ENCODE measurements at regions not wholly inside any gene's neighbourhood (a gene's known extent, or its start where the extent isn't known, plus 50 kb on each side); places are given as distances from the start of the nearest gene placed in this dataset.

- Mint-ChIP-seq H3K27ac (no peak overlapping the region), H3K4me3 (no peak overlapping the region), H3K4me1 (no peaks in the 10 kb centered on the region), H3K9me3 (no peaks in the 10 kb centered on the region), H3K27me3 (ENCODE audit: insufficient read depth) (no peaks in the 10 kb centered on the region), H3K36me3 (ENCODE audit: low read depth) (no peaks in the 10 kb centered on the region)
- no peak for TF ChIP-seq CTCF (conservative IDR thresholded peaks at IDR 0.05)
- no peaks in the 10 kb centered on the region for H3K36me3 ChIP-seq (ENCODE audit: control insufficient read depth, insufficient read depth, low read length)
- no peak overlapping the region for H3K27ac ChIP-seq (ENCODE audit: low read depth, low read length)
- DNase-seq = no peak
- H3K9me3 ChIP-seq (ENCODE audit: control insufficient read depth, low read length) = no peaks in the 10 kb centered on the region
- H3K4me3 ChIP-seq (ENCODE audit: low read length) = no peak overlapping the region
- no peaks in the 10 kb centered on the region for H3K27me3 ChIP-seq (ENCODE audit: control insufficient read depth, insufficient read depth, low read length, poor library complexity, severe bottlenecking)
- no peaks in the 10 kb centered on the region for H3K4me1 ChIP-seq (ENCODE audit: control insufficient read depth, insufficient read depth, low read length)
- WGBS, 2 experiments (ENCODE audit: insufficient coverage in 1 of 2, insufficient read length in 1 of 2) = 92 to 100% methylated on average over 2 of the region's 2 CpGs
- no peak overlapping the region for H3K9ac ChIP-seq (ENCODE audit: extremely low read depth, low read length, poor library complexity, severe bottlenecking)
Measured at GRCh38 chr7:118026791-118027190, 153.6 kb upstream of the CTTNBP2 start.

- WGBS, 2 experiments (ENCODE audit: insufficient coverage in 1 of 2, insufficient read length in 1 of 2) = 87 to 100% methylated on average over 3 to 5 of the region's 5 CpGs
- no peaks in the 10 kb centered on the region for H3K4me1 Mint-ChIP-seq
- no peak for TF ChIP-seq CTCF (conservative IDR thresholded peaks at IDR 0.05)
- H3K4me3 Mint-ChIP-seq = no peak overlapping the region
- Histone ChIP-seq H3K27me3 (ENCODE audit: control insufficient read depth, insufficient read depth, low read length, poor library complexity, severe bottlenecking) (no peaks in the 10 kb centered on the region), H3K9ac (ENCODE audit: extremely low read depth, low read length, poor library complexity, severe bottlenecking) (no peak overlapping the region), H3K36me3 (ENCODE audit: control insufficient read depth, insufficient read depth, low read length) (no peaks in the 10 kb centered on the region), H3K9me3 (ENCODE audit: control insufficient read depth, low read length) (no peaks in the 10 kb centered on the region), H3K4me3 (ENCODE audit: low read length) (no peak overlapping the region), H3K4me1 (ENCODE audit: control insufficient read depth, insufficient read depth, low read length) (no peaks in the 10 kb centered on the region), H3K27ac (ENCODE audit: low read depth, low read length) (no peak overlapping the region)
- no peak overlapping the region for H3K27ac Mint-ChIP-seq
- no peak for DNase-seq
- H3K36me3 Mint-ChIP-seq (ENCODE audit: low read depth) = no peaks in the 10 kb centered on the region
- H3K27me3 Mint-ChIP-seq (ENCODE audit: insufficient read depth) = no peaks in the 10 kb centered on the region
- no peaks in the 10 kb centered on the region for H3K9me3 Mint-ChIP-seq
Measured at GRCh38 chr7:118028226-118028625, 155.0 kb upstream of the CTTNBP2 start.

GRCh38 chr7:118029826-118030422 is 154.0 kb upstream of the LSM8 start:
- WGBS, 2 experiments (ENCODE audit: insufficient coverage in 1 of 2, insufficient read length in 1 of 2) = 84 to 89% methylated on average over 5 to 6 of the region's 6 CpGs
- Histone ChIP-seq H3K36me3 (ENCODE audit: control insufficient read depth, insufficient read depth, low read length) (no peaks in the 10 kb centered on the region), H3K27me3 (ENCODE audit: control insufficient read depth, insufficient read depth, low read length, poor library complexity, severe bottlenecking) (no peaks in the 10 kb centered on the region), H3K4me1 (ENCODE audit: control insufficient read depth, insufficient read depth, low read length) (no peaks in the 10 kb centered on the region), H3K27ac (ENCODE audit: low read depth, low read length) (no peak overlapping the region), H3K9ac (ENCODE audit: extremely low read depth, low read length, poor library complexity, severe bottlenecking) (no peak overlapping the region), H3K9me3 (ENCODE audit: control insufficient read depth, low read length) (no peaks in the 10 kb centered on the region), H3K4me3 (ENCODE audit: low read length) (no peak overlapping the region)
- Mint-ChIP-seq H3K9me3 (no peaks in the 10 kb centered on the region), H3K4me3 (no peak overlapping the region), H3K27ac (no peak overlapping the region), H3K4me1 (no peaks in the 10 kb centered on the region), H3K36me3 (ENCODE audit: low read depth) (no peaks in the 10 kb centered on the region), H3K27me3 (ENCODE audit: insufficient read depth) (no peaks in the 10 kb centered on the region)
- TF ChIP-seq CTCF (conservative IDR thresholded peaks at IDR 0.05) = no peak
- no peak for DNase-seq
